ENCODE measurements at regions not wholly inside any gene's neighbourhood (a gene's known extent, or its start where the extent isn't known, plus 50 kb on each side); places are given as distances from the start of the nearest gene placed in this dataset.
"Not testable (repeated sequence)": the region's sequence is repeated elsewhere in the genome, so short reads cannot be mapped to it uniquely, and the experiment has no call there.

DNA sequence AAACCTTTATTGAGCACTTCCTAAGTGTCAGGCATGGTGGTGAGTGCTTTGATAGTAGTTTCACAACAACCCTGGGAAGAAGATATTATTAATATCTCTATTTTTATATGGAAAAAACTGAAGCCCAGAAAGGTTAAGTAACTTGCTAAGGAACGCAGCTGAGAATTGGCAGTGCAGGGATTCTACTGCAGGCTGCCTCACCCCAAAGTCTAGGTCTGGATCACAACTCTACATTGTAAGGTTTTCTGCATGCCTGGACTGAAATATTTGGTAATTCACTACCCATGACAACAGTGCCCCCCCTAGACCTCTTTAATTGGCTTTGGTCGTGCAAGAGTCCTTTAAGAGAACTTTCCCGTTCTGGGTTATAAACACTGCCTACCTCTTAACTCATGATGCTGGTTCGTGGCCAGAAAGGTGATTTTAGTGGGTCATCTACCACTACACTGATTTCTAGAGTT lies 67.1 kb upstream of the KCNQ5 start:
- no peak for TF ChIP-seq CTCF (IDR thresholded peaks at IDR 0.05; ENCODE audit: low read depth, low read length)
- H3K4me3 ChIP-seq (ENCODE audit: low read depth, low read length) = peak overlapping the region; percentile 15

- TF ChIP-seq CTCF (IDR thresholded peaks at IDR 0.05; ENCODE audit: low read depth, low read length) = no peak
- no peak overlapping the region for H3K4me3 ChIP-seq (ENCODE audit: low read depth, low read length)
These were observed 62.8 kb upstream of the KCNQ5 start for GRCh38 chr6:72559067-72559466.

DNA sequence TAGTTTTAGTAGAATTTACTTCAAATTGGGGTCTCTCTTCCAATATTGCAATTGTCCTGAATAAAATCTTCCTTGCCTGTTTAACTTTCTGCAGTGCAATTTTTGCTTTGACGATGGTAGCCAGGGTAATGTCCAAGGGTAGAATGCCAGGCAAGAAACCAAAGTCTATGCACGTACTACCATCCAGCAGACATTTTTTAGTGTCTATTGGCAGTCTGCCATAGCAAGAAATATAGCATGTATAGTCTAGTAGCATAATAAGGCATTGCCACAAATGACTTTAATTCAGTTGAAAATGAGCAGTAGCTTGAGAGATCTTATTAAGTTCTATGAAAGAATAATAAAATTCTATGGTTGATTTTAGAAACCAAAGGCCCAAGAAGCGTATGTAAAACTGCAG lies 62.3 kb upstream of the KCNQ5 start:
- no peak for TF ChIP-seq CTCF (IDR thresholded peaks at IDR 0.05; ENCODE audit: low read depth, low read length)
- H3K4me3 ChIP-seq (ENCODE audit: low read depth, low read length) = no peak overlapping the region

GRCh38 chr6:72560721-72561593 lies 60.9 kb upstream of the KCNQ5 start:
- TF ChIP-seq CTCF (IDR thresholded peaks at IDR 0.05; ENCODE audit: low read depth, low read length) = no peak; the same call in 1 of the 2 replicates
- H3K4me3 ChIP-seq (ENCODE audit: low read depth, low read length) = no peak overlapping the region

GRCh38 chr6:72561629-72562028 lies 60.2 kb upstream of the KCNQ5 start:
- no peak overlapping the region for H3K4me3 ChIP-seq (ENCODE audit: low read depth, low read length)
- TF ChIP-seq CTCF (IDR thresholded peaks at IDR 0.05; ENCODE audit: low read depth, low read length) = no peak

DNA sequence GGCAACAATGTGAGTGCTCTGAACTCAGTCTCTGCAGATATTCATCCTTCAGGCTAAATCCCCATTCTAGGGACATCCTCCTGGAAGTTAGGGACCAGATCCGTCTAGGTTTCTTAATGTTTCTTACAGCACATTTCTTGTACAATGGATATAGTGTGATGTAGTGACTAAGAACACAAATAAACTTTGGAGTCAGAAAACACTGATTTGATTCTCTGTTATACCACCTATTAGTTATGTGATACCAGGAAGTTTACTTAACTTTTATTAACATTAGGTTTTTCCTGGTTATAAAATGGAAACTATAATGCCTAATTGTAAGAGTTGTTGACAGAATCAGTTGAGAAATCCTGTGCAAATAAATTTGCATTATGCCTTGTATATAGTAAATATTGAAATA lies 57.6 kb upstream of the KCNQ5 start:
- no peak overlapping the region for H3K4me3 ChIP-seq (ENCODE audit: low read depth, low read length)
- TF ChIP-seq CTCF (IDR thresholded peaks at IDR 0.05; ENCODE audit: low read depth, low read length) = no peak

DNA sequence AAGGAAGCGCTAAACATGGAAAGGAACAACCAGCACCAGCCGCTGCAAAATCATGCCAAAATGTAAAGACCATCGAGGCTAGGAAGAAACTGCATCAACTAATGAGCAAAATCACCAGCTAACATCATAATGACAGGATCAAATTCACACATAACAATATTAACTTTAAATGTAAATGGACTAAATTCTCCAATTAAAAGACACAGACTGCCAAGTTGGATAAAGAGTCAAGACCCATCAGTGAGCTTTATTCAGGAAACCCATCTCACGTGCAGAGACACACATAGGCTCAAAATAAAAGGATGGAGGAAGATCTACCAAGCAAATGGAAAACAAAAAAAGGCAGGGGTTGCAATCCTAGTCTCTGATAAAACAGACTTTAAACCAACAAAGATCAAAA lies 49.9 kb upstream of the KCNQ5 start:
- H3K4me3 ChIP-seq (ENCODE audit: low read depth, low read length) = not testable (repeated sequence)
